ENCODE measurements at regions not wholly inside any gene's neighbourhood (a gene's known extent, or its start where the extent isn't known, plus 50 kb on each side); places are given as distances from the start of the nearest gene placed in this dataset.

GRCh38 chr6:105793130-105793529 is 293.0 kb upstream of the PRDM1 start:
- H3K4me3 ChIP-seq (ENCODE audit: control extremely low read depth in 1 of 5, extremely low read depth in 1 of 5, insufficient read depth in 1 of 5, low read depth in 2 of 5, low read length in 4 of 5), result no peak overlapping the region
- peaks cover 9 to 15% of the 10 kb centered on the region in 2 donors for H3K4me1 ChIP-seq (ENCODE audit: control insufficient read depth in 2 of 2, insufficient read depth in 2 of 2, low read length in 2 of 2)
- no peaks in the 10 kb centered on the region for H3K9me3 ChIP-seq (ENCODE audit: control extremely low read depth in 1 of 3, control insufficient read depth in 2 of 3, insufficient read depth in 1 of 3, low read length in 2 of 3)
- H3K79me2 ChIP-seq (ENCODE audit: control insufficient read depth, insufficient read depth, low read length), result no peaks in the 10 kb centered on the region
- no peak overlapping the region for H3K9ac ChIP-seq (ENCODE audit: low read length)
- Mint-ChIP-seq H3K27ac (no peak overlapping the region), H3K4me3 (no peak overlapping the region), H3K4me1 (peaks cover 22% of the 10 kb centered on the region), H3K9me3 (ENCODE audit: insufficient read depth) (no peaks in the 10 kb centered on the region), H3K27me3 (no peaks in the 10 kb centered on the region)
- CTCF ChIA-PET, result interaction anchor here (0.7 to 3.3 kb wide), 2 partner anchors 430 to 1080 kb away, joined by 3 to 18 read pairs; no protein-coding TSS in a partner anchor
- intact Hi-C loops (cut with micrococcal nuclease), result loop anchor here (1.0 to 10.0 kb wide), 3 partner anchors 200 to 430 kb away; partner anchors contain the start of gene PRDM1
- H4K20me1 ChIP-seq (ENCODE audit: control insufficient read depth, insufficient read depth, low read length, poor library complexity, severe bottlenecking), result no peaks in the 10 kb centered on the region
- H3K27me3 ChIP-seq (replicated peaks in 1 of 4; ENCODE audit: control extremely low read depth in 1 of 4, control insufficient read depth in 3 of 4, insufficient read depth in 4 of 4, low read length in 3 of 4), result no peaks in the 10 kb centered on the region
- POLR2A ChIA-PET, result no interaction called here
- peak; percentile 21 for TF ChIP-seq CTCF (IDR thresholded peaks at IDR 0.05)
- TF ChIP-seq EZH2 (IDR thresholded peaks at IDR 0.05; ENCODE audit: borderline replicate concordance, insufficient read depth, low read depth, low read length, poor library complexity, severe bottlenecking), result no peak
- DNase-seq (peak; percentile 67), ATAC-seq (ENCODE audit: low read depth) (peak; percentile 73)
- H2AFZ ChIP-seq (ENCODE audit: insufficient read depth, low read depth, low read length, poor library complexity, severe bottlenecking), result peak overlapping the region; percentile 49
- WGBS (ENCODE audit: insufficient coverage), result 0% methylated on average over 2 of the region's 4 CpGs
- H3K36me3 ChIP-seq (replicated peaks in 1 of 2; ENCODE audit: control extremely low read depth in 1 of 2, control insufficient read depth in 1 of 2, extremely low read depth in 1 of 2, insufficient read depth in 2 of 2, low read length in 1 of 2), result no peaks in the 10 kb centered on the region
- H3K4me2 ChIP-seq (replicated peaks; ENCODE audit: low read depth, low read length, poor library complexity, severe bottlenecking), result peak overlapping the region; percentile 15
- no peak overlapping the region for H3K27ac ChIP-seq (ENCODE audit: low read length in 2 of 2)

GRCh38 chr6:105791583-105792318 is 294.4 kb upstream of the PRDM1 start:
- no peaks in the 10 kb centered on the region for H3K27me3 ChIP-seq (replicated peaks in 1 of 4; ENCODE audit: control extremely low read depth in 1 of 4, control insufficient read depth in 3 of 4, insufficient read depth in 4 of 4, low read length in 3 of 4)
- no peak overlapping the region for H2AFZ ChIP-seq (ENCODE audit: insufficient read depth, low read depth, low read length, poor library complexity, severe bottlenecking)
- no peak for TF ChIP-seq EZH2 (IDR thresholded peaks at IDR 0.05; ENCODE audit: borderline replicate concordance, insufficient read depth, low read depth, low read length, poor library complexity, severe bottlenecking)
- TF ChIP-seq CTCF (IDR thresholded peaks at IDR 0.05), result no peak
- H4K20me1 ChIP-seq (ENCODE audit: control insufficient read depth, insufficient read depth, low read length, poor library complexity, severe bottlenecking), result no peaks in the 10 kb centered on the region
- Mint-ChIP-seq H3K27ac (no peak overlapping the region), H3K4me3 (no peak overlapping the region), H3K9me3 (ENCODE audit: insufficient read depth) (no peaks in the 10 kb centered on the region), H3K27me3 (no peaks in the 10 kb centered on the region), H3K4me1 (peaks cover 24% of the 10 kb centered on the region)
- intact Hi-C loops (cut with micrococcal nuclease), result loop anchor here (2.0 to 10.0 kb wide), 2 partner anchors 201 to 293 kb away; partner anchors contain the start of gene PRDM1
- DNase-seq, result no peak
- CTCF ChIA-PET, result interaction anchor here (1.1 to 3.3 kb wide), 3 partner anchors 9 to 431 kb away, joined by 3 to 18 read pairs (median 4); no protein-coding TSS in a partner anchor
- no peak overlapping the region for H3K4me2 ChIP-seq (replicated peaks; ENCODE audit: low read depth, low read length, poor library complexity, severe bottlenecking)
- peak overlapping the region; percentile 15 for H3K9ac ChIP-seq (ENCODE audit: low read length)
- 82% methylated on average over 2 of the region's 5 CpGs for WGBS (ENCODE audit: insufficient coverage)
- H3K4me3 ChIP-seq (ENCODE audit: control extremely low read depth in 1 of 5, extremely low read depth in 1 of 5, insufficient read depth in 1 of 5, low read depth in 2 of 5, low read length in 4 of 5), result no peak overlapping the region
- POLR2A ChIA-PET, result no interaction called here
- peaks cover 9 to 15% of the 10 kb centered on the region in 2 donors for H3K4me1 ChIP-seq (ENCODE audit: control insufficient read depth in 2 of 2, insufficient read depth in 2 of 2, low read length in 2 of 2)
- ATAC-seq (ENCODE audit: low read depth), result no peak
- no peaks in the 10 kb centered on the region for H3K36me3 ChIP-seq (replicated peaks in 1 of 2; ENCODE audit: control extremely low read depth in 1 of 2, control insufficient read depth in 1 of 2, extremely low read depth in 1 of 2, insufficient read depth in 2 of 2, low read length in 1 of 2)
- no peaks in the 10 kb centered on the region for H3K9me3 ChIP-seq (ENCODE audit: control extremely low read depth in 1 of 3, control insufficient read depth in 2 of 3, insufficient read depth in 1 of 3, low read length in 2 of 3)
- no peaks in the 10 kb centered on the region for H3K79me2 ChIP-seq (ENCODE audit: control insufficient read depth, insufficient read depth, low read length)
- H3K27ac ChIP-seq (ENCODE audit: low read length in 2 of 2), result no peak overlapping the region
